Testis (tissue), 2 donors: ENCODE measurements at regions not wholly inside any gene's neighbourhood (a gene's known extent, or its start where the extent isn't known, plus 50 kb on each side); places are given as distances from the start of the nearest gene placed in this dataset.

Experiments used
- POLR2A ChIP-seq: fragments of 450-650 bp; IDR thresholded peaks from one replicate; pipeline ENCODE4 v1.6.1; 2017; ENCODE audit warnings: antibody characterized with exemption, mild to moderate bottlenecking, moderate library complexity
- TF ChIP-seq, protein P1 (sequence below), 3 experiments: fragments of 450-650 bp in 2 of 3; fragments of 200-600 bp in 1 of 3; sonication (generic) in 1 of 3; IDR thresholded peaks; one replicate each; pipeline ENCODE4 v1.5.1; 2016 to 2019; ENCODE audit warnings: antibody characterized with exemption in 3 of 3, mild to moderate bottlenecking in 2 of 3, moderate library complexity in 1 of 3

DNA sequence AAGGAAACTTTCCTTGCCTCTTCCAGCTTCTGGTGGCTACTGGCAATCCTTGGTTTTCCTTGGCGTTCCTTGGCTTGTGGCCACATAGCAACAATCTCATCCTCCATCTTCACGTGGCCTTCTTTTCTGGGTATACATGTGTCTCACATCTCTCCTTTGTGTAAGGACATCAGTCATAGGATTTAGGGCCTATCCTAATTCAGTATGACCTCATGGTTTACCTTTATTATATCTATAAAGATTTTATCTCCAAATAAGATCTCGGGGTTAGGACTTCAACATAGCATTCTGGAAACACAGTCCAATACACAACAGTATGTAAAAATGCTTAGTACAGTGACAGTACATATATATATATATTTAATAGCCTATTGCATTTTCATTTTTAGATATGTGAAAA, 58.4 kb upstream of the LRIG3 start:
- TF ChIP-seq, protein P1, sequence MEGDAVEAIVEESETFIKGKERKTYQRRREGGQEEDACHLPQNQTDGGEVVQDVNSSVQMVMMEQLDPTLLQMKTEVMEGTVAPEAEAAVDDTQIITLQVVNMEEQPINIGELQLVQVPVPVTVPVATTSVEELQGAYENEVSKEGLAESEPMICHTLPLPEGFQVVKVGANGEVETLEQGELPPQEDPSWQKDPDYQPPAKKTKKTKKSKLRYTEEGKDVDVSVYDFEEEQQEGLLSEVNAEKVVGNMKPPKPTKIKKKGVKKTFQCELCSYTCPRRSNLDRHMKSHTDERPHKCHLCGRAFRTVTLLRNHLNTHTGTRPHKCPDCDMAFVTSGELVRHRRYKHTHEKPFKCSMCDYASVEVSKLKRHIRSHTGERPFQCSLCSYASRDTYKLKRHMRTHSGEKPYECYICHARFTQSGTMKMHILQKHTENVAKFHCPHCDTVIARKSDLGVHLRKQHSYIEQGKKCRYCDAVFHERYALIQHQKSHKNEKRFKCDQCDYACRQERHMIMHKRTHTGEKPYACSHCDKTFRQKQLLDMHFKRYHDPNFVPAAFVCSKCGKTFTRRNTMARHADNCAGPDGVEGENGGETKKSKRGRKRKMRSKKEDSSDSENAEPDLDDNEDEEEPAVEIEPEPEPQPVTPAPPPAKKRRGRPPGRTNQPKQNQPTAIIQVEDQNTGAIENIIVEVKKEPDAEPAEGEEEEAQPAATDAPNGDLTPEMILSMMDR (IDR thresholded peaks at IDR 0.05): no peak
- no peak for TF ChIP-seq POLR2A
